Thyroid gland (tissue), 4 donors: ENCODE measurements at regions not wholly inside any gene's neighbourhood (a gene's known extent, or its start where the extent isn't known, plus 50 kb on each side); places are given as distances from the start of the nearest gene placed in this dataset.

ENCODE experiments used
- DNase-seq, 2 donors: peaks; one replicate each; pipeline ENCODE4 v3.0.0-alpha.2; 2019
- H3K27ac ChIP-seq, 3 donors: fragments of 200-600 bp; sonication (generic); 1 replicate in 2 of 3; 2 replicates in 1 of 3; pipeline ENCODE4 v1.5.1; 2016 to 2019; ENCODE audit warnings: mild to moderate bottlenecking in 1 of 3, moderate library complexity in 1 of 3
- H3K27me3 ChIP-seq: fragments of 200-600 bp; sonication (generic); one replicate; pipeline ENCODE4 v1.5.1; 2019
- H3K36me3 ChIP-seq, 2 donors: fragments of 200-600 bp; sonication (generic); one replicate each; pipeline ENCODE4 v1.5.1; 2016 to 2019
- H3K4me1 ChIP-seq, 2 donors: fragments of 200-600 bp; sonication (generic); one replicate each; pipeline ENCODE4 v1.5.1; 2017 to 2019
- H3K4me3 ChIP-seq, 3 donors: fragments of 200-600 bp; sonication (generic); replicated peaks in 1 of 3; 1 replicate in 2 of 3; 2 replicates in 1 of 3; pipeline ENCODE4 v1.5.1; 2016; ENCODE audit warnings: mild to moderate bottlenecking in 1 of 3
- H3K9me3 ChIP-seq: fragments of 200-600 bp; sonication (generic); one replicate; pipeline ENCODE4 v1.5.1; 2017
- POLR2A ChIP-seq, 2 donors: fragments of 450-650 bp; IDR thresholded peaks; one replicate each; pipeline ENCODE4 v1.6.1; 2017; ENCODE audit warnings: antibody characterized with exemption in 2 of 2, mild to moderate bottlenecking in 2 of 2, moderate library complexity in 1 of 2
- WGBS, 2 donors: methylation state at CpG; one replicate each; pipeline ENCODE4 v1.1.5; 2017; 5-methylcytosine and 5-hydroxymethylcytosine counted together
- intact Hi-C: fragments of 100-400 bp; cut with DNase I; formaldehyde crosslinking; loops from one replicate; pipeline ENCODE4 v1.15.1; 2023
- TF ChIP-seq, protein P1 (sequence below), 6 experiments: fragments of 200-600 bp in 3 of 6; fragments of 450-650 bp in 3 of 6; sonication (generic) in 3 of 6; IDR thresholded peaks; one replicate each; pipeline ENCODE4 v1.5.1; 2016 to 2019; ENCODE audit warnings: antibody characterized with exemption in 6 of 6, mild to moderate bottlenecking in 2 of 6, inconsistent platforms in 1 of 6, moderate library complexity in 1 of 6

DNA sequence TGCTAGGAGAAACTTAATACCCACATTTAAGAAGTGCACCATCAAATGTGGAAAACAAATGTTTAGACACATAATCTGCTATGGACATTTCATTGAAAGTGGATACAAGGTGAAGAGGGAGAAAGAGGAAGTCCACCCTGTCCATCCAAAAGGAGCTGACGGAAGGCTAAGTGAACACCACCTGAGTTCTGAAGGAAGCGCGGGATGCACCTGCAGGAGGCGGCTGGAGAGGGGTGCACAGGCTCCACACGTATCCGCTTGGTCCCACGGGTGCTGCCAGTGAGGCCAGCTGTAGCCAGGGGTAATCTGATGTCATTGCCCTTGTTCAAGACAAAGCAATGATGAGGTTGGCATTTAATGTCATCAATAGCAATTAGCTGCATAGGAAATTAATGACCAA, 75.9 kb upstream of the TMEM18 start:
- Histone ChIP-seq H3K4me3 (no peak overlapping the region), H3K4me1 (no peaks in the 10 kb centered on the region), H3K36me3 (no peaks in the 10 kb centered on the region), H3K27ac (no peak overlapping the region), H3K27me3 (no peaks in the 10 kb centered on the region), H3K9me3 (no peaks in the 10 kb centered on the region)
- TF ChIP-seq POLR2A (IDR thresholded peaks at IDR 0.05) = no peak
- TF ChIP-seq, protein P1, sequence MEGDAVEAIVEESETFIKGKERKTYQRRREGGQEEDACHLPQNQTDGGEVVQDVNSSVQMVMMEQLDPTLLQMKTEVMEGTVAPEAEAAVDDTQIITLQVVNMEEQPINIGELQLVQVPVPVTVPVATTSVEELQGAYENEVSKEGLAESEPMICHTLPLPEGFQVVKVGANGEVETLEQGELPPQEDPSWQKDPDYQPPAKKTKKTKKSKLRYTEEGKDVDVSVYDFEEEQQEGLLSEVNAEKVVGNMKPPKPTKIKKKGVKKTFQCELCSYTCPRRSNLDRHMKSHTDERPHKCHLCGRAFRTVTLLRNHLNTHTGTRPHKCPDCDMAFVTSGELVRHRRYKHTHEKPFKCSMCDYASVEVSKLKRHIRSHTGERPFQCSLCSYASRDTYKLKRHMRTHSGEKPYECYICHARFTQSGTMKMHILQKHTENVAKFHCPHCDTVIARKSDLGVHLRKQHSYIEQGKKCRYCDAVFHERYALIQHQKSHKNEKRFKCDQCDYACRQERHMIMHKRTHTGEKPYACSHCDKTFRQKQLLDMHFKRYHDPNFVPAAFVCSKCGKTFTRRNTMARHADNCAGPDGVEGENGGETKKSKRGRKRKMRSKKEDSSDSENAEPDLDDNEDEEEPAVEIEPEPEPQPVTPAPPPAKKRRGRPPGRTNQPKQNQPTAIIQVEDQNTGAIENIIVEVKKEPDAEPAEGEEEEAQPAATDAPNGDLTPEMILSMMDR (IDR thresholded peaks at IDR 0.05) = no peak
- 93 to 95% methylated on average over 7 of the region's 7 CpGs for WGBS, 2 donors
- no peak for DNase-seq
- intact Hi-C loops = no loop called here

DNA sequence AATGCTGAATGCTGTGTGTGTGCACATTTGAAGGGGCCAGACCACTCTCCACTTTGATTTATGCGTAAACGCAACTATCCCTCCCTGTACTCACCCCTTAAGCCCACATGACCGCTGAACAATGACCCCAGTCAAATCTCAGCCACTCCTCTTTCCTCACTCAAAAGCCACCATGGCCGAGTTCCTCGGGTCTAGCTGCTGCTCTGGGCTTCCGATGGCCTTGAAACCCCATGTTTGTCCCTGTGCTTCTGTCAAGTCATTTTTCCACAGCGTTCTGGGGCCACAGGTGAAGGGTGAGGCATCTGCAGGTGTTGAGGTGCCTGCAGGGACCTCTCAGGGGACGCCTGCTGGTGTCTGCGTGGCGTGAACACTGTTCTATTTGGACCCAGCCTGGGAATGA, 74.3 kb upstream of the TMEM18 start:
- no peak for DNase-seq
- intact Hi-C loops = no loop called here
- H3K36me3 ChIP-seq = no peaks in the 10 kb centered on the region
- WGBS, 2 donors = 86 to 87% methylated on average over 10 of the region's 10 CpGs
- H3K27ac ChIP-seq = no peak overlapping the region
- H3K9me3 ChIP-seq = no peaks in the 10 kb centered on the region
- TF ChIP-seq, protein P1 (IDR thresholded peaks at IDR 0.05) = no peak
- no peak for TF ChIP-seq POLR2A (IDR thresholded peaks at IDR 0.05)
- no peaks in the 10 kb centered on the region for H3K4me1 ChIP-seq
- H3K27me3 ChIP-seq = no peaks in the 10 kb centered on the region
- H3K4me3 ChIP-seq = no peak overlapping the region

DNA sequence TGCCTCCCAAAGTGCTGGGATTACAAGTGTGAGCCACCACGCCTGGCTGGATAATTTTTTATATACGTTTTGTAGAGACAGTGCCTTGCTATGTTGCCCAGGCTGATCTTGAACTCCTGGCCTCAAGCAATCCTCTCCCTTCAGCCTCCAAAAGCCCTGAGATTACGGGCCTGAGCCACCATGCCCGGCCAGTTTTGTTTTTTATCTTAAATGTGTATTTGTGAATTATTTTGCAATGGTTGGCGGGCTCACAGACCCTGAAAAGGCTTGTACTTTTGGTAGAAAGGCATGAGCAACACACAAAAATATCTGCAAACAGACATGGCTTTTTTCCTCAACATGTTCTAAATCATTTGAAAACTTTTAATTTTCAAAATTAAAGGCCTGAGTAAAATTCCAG, 73.4 kb upstream of the TMEM18 start:
- no peaks in the 10 kb centered on the region for H3K9me3 ChIP-seq
- H3K4me1 ChIP-seq = no peaks in the 10 kb centered on the region
- H3K36me3 ChIP-seq = no peaks in the 10 kb centered on the region
- intact Hi-C loops = no loop called here
- DNase-seq = no peak
- no peaks in the 10 kb centered on the region for H3K27me3 ChIP-seq
- TF ChIP-seq, protein P1 (IDR thresholded peaks at IDR 0.05) = no peak
- no peak for TF ChIP-seq POLR2A (IDR thresholded peaks at IDR 0.05)
- no peak overlapping the region for H3K4me3 ChIP-seq
- H3K27ac ChIP-seq = no peak overlapping the region
- 88 to 94% methylated on average over 5 of the region's 5 CpGs for WGBS, 2 donors

DNA sequence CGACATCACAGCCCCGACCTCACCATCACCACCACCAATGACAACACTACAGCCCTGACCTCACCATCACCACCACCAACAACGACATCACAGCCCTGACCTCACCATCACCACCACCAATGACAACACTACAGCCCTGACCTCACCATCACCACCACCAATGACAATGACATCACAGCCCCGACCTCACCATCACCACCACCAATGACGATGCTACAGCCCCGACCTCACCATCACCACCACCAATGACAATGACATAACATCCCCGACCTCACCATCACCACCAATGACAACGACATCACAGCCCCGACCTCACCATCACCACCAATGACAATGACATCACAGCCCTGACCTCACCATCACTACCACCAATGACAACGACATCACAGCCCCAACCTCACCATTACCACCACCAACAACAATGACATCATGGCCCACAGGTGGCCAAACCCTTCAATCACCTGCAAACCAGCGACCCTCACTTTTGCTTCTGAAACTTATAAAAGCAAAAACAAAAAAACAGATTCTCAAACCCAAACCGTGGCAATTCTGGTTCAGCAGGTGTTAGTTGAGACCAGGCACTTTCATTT, 70.7 kb upstream of the TMEM18 start:
- H3K27ac ChIP-seq = no peak overlapping the region
- no peak overlapping the region for H3K4me3 ChIP-seq
- DNase-seq = no peak
- no peaks in the 10 kb centered on the region for H3K9me3 ChIP-seq
- WGBS, 2 donors = 85 to 92% methylated on average over 12 of the region's 12 CpGs
- no peaks in the 10 kb centered on the region for H3K27me3 ChIP-seq
- no peak for TF ChIP-seq POLR2A (IDR thresholded peaks at IDR 0.05)
- TF ChIP-seq, protein P1 (IDR thresholded peaks at IDR 0.05) = no peak
- intact Hi-C loops = no loop called here
- H3K36me3 ChIP-seq = no peaks in the 10 kb centered on the region
- H3K4me1 ChIP-seq = no peaks in the 10 kb centered on the region

DNA sequence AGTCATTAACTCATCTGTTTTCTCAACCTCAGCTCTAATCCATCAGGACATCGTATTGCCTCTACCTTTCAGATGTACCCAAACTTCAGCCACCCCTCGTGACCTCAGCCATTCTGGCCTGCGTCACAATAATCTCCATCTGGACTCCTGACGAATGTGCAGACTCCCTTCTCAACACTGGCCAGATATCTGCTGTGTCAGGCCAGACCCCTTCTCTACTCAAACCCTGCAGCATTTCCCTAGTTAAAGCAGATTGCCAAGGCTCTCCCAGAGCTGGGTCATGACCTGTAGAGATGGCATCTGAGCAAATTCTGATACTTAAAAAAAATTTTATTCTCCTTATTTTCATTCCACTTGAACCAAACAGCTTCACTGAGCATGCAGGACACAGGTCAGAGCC, 69.5 kb upstream of the TMEM18 start:
- TF ChIP-seq, protein P1 (IDR thresholded peaks at IDR 0.05) = no peak
- TF ChIP-seq POLR2A (IDR thresholded peaks at IDR 0.05) = no peak
- DNase-seq = no peak
- no peaks in the 10 kb centered on the region for H3K9me3 ChIP-seq
- H3K4me1 ChIP-seq = no peaks in the 10 kb centered on the region
- intact Hi-C loops = no loop called here
- no peaks in the 10 kb centered on the region for H3K27me3 ChIP-seq
- WGBS, 2 donors = 83 to 85% methylated on average over 4 of the region's 4 CpGs
- H3K4me3 ChIP-seq = no peak overlapping the region
- no peaks in the 10 kb centered on the region for H3K36me3 ChIP-seq
- H3K27ac ChIP-seq = no peak overlapping the region
